K562 (cell line): ENCODE measurements at regions not wholly inside any gene's neighbourhood (a gene's known extent, or its start where the extent isn't known, plus 50 kb on each side); places are given as distances from the start of the nearest gene placed in this dataset.
A peak's percentile ranks its signal among the peaks of the same experiment; 100 is the strongest.

Experiments used
- ATAC-seq: fragments of 200-7000 bp; cut with Tn5 transposase; 3 replicates; pipeline ENCODE4 v1.9.1; 2020; ENCODE audit warnings: moderate library complexity
- BruUV-seq: library from RNA; stranded (reverse); fragments of 400-500 nt; replicated peaks from 2 replicates; lab custom pipeline; 2021; lab: Mats Ljungman, UMichigan
- CTCF ChIA-PET: fragments of 300-600 bp; formaldehyde crosslinking; extraction: SDS; loops from one replicate; lab custom pipeline; 2021; ENCODE audit warnings: low intra/inter-chr PET ratio; lab: Yijun Ruan, JAX
- POLR2A ChIA-PET: fragments of 300-600, 350-650 bp; sonication (Branson Sonifier 250); formaldehyde crosslinking; extraction: SDS; loops from one replicate; lab custom pipeline; 2021; ENCODE audit warnings: antibody characterized with exemption, inconsistent platforms; lab: Yijun Ruan, JAX
- DNase-seq, 4 experiments: peaks; one replicate each; pipeline versions ENCODE4 v3.0.0 to v3.0.0-alpha.2; 2011 to 2018; ENCODE audit warnings: low spot score in 3 of 4, mixed read lengths in 3 of 4; ENCODE audit errors: extremely low read depth in 1 of 4
- FAIRE-seq: peaks from 2 replicates; lab custom pipeline; 2011; peaks lifted over from hg19 to GRCh38; lab: Jason Lieb, UNC
- H2AFZ ChIP-seq: 2 replicates; pipeline ENCODE4 v1.6.0; 2011; ENCODE audit warnings: low read depth, low read length, control low read depth, inconsistent platforms
- H3K27ac ChIP-seq: fragments of 200-600 bp; 3 replicates; pipeline ENCODE4 v1.8.0; 2011; ENCODE audit warnings: low read depth, mild to moderate bottlenecking, control low read depth, inconsistent platforms, low read length, moderate library complexity, mixed read lengths; ENCODE audit errors: extremely low read depth
- H3K27me3 ChIP-seq, 2 experiments: fragments of 300-600 bp in 1 of 2; 2 replicates in 1 of 2; 3 replicates in 1 of 2; pipeline versions ENCODE4 v1.6.0 to v1.8.0; 2011; ENCODE audit warnings: inconsistent platforms in 2 of 2, low read length in 2 of 2, mild to moderate bottlenecking in 1 of 2, mixed read lengths in 1 of 2, moderate library complexity in 1 of 2; ENCODE audit not compliant: control insufficient read depth in 2 of 2, insufficient read depth in 2 of 2
- H3K36me3 ChIP-seq: fragments of 300-600 bp; 3 replicates; pipeline ENCODE4 v1.8.0; 2011; ENCODE audit warnings: mild to moderate bottlenecking, low read length, inconsistent platforms; ENCODE audit not compliant: control insufficient read depth, insufficient read depth
- H3K4me1 ChIP-seq, 2 experiments: fragments of 200-600 bp in 1 of 2; replicated peaks in 1 of 2; 2 replicates in 1 of 2; 3 replicates in 1 of 2; pipeline versions ENCODE4 v1.5.1 to v1.8.0; 2011; ENCODE audit warnings: inconsistent platforms in 2 of 2, low read length in 2 of 2, mild to moderate bottlenecking in 1 of 2, mixed read lengths in 1 of 2, moderate library complexity in 1 of 2; ENCODE audit not compliant: control insufficient read depth in 2 of 2, insufficient read depth in 2 of 2
- H3K4me2 ChIP-seq: 2 replicates; pipeline ENCODE4 v1.6.1; 2011; ENCODE audit warnings: low read length, control low read depth, inconsistent platforms, mixed read lengths; ENCODE audit not compliant: insufficient read depth
- H3K4me3 ChIP-seq: fragments of 200-600 bp; sonication (generic), shearing (Covaris generic); 2 replicates; pipeline ENCODE4 v1.5.1; 2016; ENCODE audit warnings: control low read depth, inconsistent platforms
- H3K79me2 ChIP-seq: fragments of 200-600 bp; 3 replicates; pipeline ENCODE4 v1.8.0; 2011; ENCODE audit warnings: low read length, inconsistent platforms; ENCODE audit not compliant: control insufficient read depth, insufficient read depth
- H3K9ac ChIP-seq, 2 experiments: 2 replicates each; pipeline versions ENCODE4 v1.6.0 to v1.6.1; 2011; ENCODE audit warnings: low read depth in 2 of 2, low read length in 2 of 2, control low read depth in 1 of 2, inconsistent platforms in 1 of 2, mild to moderate bottlenecking in 1 of 2, mixed read lengths in 1 of 2; ENCODE audit not compliant: insufficient read depth in 1 of 2
- H3K9me1 ChIP-seq: one replicate; pipeline ENCODE4 v1.6.0; 2011; ENCODE audit warnings: inconsistent platforms, mild to moderate bottlenecking, low read length, moderate library complexity; ENCODE audit not compliant: control insufficient read depth, insufficient read depth
- H3K9me3 ChIP-seq: replicated peaks from 2 replicates; pipeline ENCODE4 v1.5.1; 2011; ENCODE audit warnings: low read depth, low read length, inconsistent platforms; ENCODE audit not compliant: control insufficient read depth, insufficient read depth
- H4K20me1 ChIP-seq: replicated peaks from 2 replicates; pipeline ENCODE4 v1.6.1; 2011; ENCODE audit warnings: low read length, inconsistent platforms, mixed read lengths; ENCODE audit not compliant: control insufficient read depth, insufficient read depth
- RUNX1 ChIP-seq: sonication (generic); IDR thresholded peaks from 2 replicates; pipeline ENCODE4 v1.6.1; 2016; ENCODE audit warnings: antibody characterized with exemption, low read depth
- ZNF785 ChIP-seq: fragments of 250-450 bp; sonication (Bioruptor Pico); IDR thresholded peaks from 2 replicates; pipeline ENCODE4 v1.4.0; 2020; ENCODE audit warnings: mild to moderate bottlenecking
- WGBS: fragments of 100-300 bp; shearing (Covaris generic); methylation state at CpG from one replicate; pipeline ENCODE4 v1.1.6; 2016; ENCODE audit warnings: low coverage, mixed read lengths; ENCODE audit not compliant: insufficient coverage; ENCODE audit errors: missing lambda C conversion rate; 5-methylcytosine and 5-hydroxymethylcytosine counted together
- in situ Hi-C: fragments of 300-500 bp; cut with MboI; formaldehyde crosslinking; loops from 4 replicates; pipeline ENCODE4 v1.15.0; 2018; ENCODE audit warnings: inconsistent platforms, mixed read lengths
- intact Hi-C: fragments of 100-400 bp; cut with micrococcal nuclease; formaldehyde crosslinking; loops from 2 replicates; pipeline ENCODE4 v1.14.2; 2022
- TF ChIP-seq, protein P1 (sequence below), 3 experiments: IDR thresholded peaks in 2 of 3; conservative IDR thresholded peaks in 1 of 3; 2 replicates each; pipeline ENCODE4 v1.5.1; 2011 to 2012; ENCODE audit warnings: low read length in 3 of 3, mild to moderate bottlenecking in 3 of 3, control low read depth in 2 of 3, improper control_type of control experiment in 1 of 3, inconsistent platforms in 1 of 3, low read depth in 1 of 3, mixed read lengths in 1 of 3, moderate library complexity in 1 of 3; ENCODE audit not compliant: insufficient read depth in 2 of 3
- TF ChIP-seq, protein P2 (sequence below): fragments of 250-450 bp; sonication (Bioruptor Pico); IDR thresholded peaks from 2 replicates; pipeline ENCODE4 v1.4.0; 2020; ENCODE audit warnings: mild to moderate bottlenecking, moderate library complexity

DNA sequence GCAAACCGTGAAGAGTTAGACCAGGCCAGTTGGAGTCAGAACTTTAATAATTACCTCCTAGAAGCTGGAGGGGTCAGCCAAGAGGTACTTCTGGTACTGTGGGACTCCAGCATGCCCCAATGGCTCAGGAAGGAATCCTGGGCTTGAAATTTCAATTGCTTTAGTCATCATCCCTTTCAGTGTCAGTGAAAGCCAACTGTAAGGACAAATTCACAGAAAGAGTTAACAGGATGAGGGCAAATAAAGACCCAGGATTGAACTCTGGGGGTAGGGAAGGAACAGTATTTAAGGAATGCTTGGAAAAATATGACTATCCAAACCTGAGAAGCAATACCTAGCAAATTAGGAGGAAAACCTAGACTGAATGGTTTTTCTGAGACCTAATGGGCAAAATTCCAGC is 735.1 kb upstream of the MARCKS start:
- intact Hi-C loops (no loop called here), in situ Hi-C loops (no loop called here)
- FAIRE-seq = no peak
- Histone ChIP-seq H3K9me3 (no peaks in the 10 kb centered on the region), H3K4me3 (no peak overlapping the region), H4K20me1 (no peaks in the 10 kb centered on the region), H3K27me3 (no peaks in the 10 kb centered on the region), H2AFZ (no peak overlapping the region), H3K27ac (no peak overlapping the region), H3K9me1 (no peaks in the 10 kb centered on the region), H3K4me2 (no peak overlapping the region), H3K79me2 (no peaks in the 10 kb centered on the region), H3K4me1 (no peaks in the 10 kb centered on the region), H3K36me3 (no peaks in the 10 kb centered on the region), H3K9ac (no peak overlapping the region)
- ChIA-PET POLR2A (no interaction called here), CTCF (no interaction called here)
- 0% methylated on average over 1 of the region's 1 CpG for WGBS
- ATAC-seq = no peak
- TF ChIP-seq RUNX1 = no peak
- TF ChIP-seq ZNF785 (CRISPR knock-in tag) = no peak
- TF ChIP-seq, protein P1, sequence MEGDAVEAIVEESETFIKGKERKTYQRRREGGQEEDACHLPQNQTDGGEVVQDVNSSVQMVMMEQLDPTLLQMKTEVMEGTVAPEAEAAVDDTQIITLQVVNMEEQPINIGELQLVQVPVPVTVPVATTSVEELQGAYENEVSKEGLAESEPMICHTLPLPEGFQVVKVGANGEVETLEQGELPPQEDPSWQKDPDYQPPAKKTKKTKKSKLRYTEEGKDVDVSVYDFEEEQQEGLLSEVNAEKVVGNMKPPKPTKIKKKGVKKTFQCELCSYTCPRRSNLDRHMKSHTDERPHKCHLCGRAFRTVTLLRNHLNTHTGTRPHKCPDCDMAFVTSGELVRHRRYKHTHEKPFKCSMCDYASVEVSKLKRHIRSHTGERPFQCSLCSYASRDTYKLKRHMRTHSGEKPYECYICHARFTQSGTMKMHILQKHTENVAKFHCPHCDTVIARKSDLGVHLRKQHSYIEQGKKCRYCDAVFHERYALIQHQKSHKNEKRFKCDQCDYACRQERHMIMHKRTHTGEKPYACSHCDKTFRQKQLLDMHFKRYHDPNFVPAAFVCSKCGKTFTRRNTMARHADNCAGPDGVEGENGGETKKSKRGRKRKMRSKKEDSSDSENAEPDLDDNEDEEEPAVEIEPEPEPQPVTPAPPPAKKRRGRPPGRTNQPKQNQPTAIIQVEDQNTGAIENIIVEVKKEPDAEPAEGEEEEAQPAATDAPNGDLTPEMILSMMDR (IDR thresholded peaks at IDR 0.05 in 2 of 3, conservative IDR thresholded peaks at IDR 0.05 in 1 of 3; ENCODE audit: insufficient read depth in 2 of 3, low read depth in 1 of 3, low read length in 3 of 3) = 0 out of 6 replicates have a peak, but pooled peaks of 1 of the 3 experiments have one; percentile 1
- TF ChIP-seq, protein P2, sequence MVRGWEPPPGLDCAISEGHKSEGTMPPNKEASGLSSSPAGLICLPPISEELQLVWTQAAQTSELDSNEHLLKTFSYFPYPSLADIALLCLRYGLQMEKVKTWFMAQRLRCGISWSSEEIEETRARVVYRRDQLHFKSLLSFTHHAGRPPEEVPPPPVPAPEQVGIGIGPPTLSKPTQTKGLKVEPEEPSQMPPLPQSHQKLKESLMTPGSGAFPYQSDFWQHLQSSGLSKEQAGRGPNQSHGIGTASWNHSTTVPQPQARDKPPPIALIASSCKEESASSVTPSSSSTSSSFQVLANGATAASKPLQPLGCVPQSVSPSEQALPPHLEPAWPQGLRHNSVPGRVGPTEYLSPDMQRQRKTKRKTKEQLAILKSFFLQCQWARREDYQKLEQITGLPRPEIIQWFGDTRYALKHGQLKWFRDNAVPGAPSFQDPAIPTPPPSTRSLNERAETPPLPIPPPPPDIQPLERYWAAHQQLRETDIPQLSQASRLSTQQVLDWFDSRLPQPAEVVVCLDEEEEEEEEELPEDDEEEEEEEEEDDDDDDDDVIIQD (CRISPR knock-in tag) = no peak
- DNase-seq = no peak
- BruUV-seq = no TSS peak
